ENCODE measurements at regions not wholly inside any gene's neighbourhood (a gene's known extent, or its start where the extent isn't known, plus 50 kb on each side); places are given as distances from the start of the nearest gene placed in this dataset.

DNA sequence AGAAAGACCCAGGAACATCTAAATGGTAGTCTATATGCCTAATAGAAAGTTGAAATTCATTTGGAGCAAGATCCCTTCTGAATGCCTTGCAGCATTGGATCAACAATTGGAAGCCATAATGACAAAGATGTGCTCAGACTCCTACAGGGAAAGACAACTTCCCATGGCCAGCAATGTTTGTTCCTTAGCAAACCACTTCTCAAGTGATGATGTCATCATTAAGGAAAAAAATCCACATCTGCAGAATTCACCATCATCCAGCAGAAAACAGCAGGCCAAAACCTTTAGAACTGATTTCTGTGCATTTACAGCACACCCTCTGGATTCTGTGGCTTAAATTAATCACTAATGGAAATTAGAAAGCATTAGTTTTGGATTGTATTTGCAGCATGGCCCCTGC lies 82.4 kb upstream of the ZIC3 start:
- Mint-ChIP-seq H3K27ac (no peak overlapping the region), H3K27me3 (peaks cover 4 to 6% of the 10 kb centered on the region in 2 donors), H3K4me3 (no peak overlapping the region), H3K4me1 (no peaks in the 10 kb centered on the region), H3K9me3 (peaks cover 1 to 7% of the 10 kb centered on the region in 2 donors), H3K36me3 (no peaks in the 10 kb centered on the region)
- DNase-seq, result no peak
- ATAC-seq (replicated peaks), result no peak

DNA sequence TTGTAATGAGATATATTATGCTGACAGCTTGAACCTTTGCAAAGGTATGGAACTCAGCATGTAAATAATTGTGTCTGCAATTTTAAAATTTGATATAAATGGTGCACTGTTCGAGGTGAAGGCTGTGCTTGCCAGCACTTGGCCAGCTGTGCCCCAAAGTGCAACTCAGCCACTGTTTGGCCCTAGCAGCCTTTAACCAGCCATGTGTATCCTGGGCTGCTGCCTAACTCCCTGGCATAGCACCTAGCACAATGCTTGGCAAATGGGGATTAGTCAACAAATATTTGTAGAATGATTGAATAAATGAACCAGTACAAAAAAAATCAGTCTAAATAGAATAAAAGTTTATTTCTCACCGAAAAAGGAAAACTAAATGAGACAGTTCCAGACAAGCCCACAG lies 83.8 kb upstream of the ZIC3 start:
- Mint-ChIP-seq H3K9me3 (peaks cover 1 to 7% of the 10 kb centered on the region in 2 donors), H3K27ac (no peak overlapping the region), H3K4me3 (no peak overlapping the region), H3K36me3 (no peaks in the 10 kb centered on the region), H3K4me1 (no peaks in the 10 kb centered on the region), H3K27me3 (peaks cover 4 to 6% of the 10 kb centered on the region in 2 donors)
- DNase-seq, result no peak
- ATAC-seq (replicated peaks), result no peak

DNA sequence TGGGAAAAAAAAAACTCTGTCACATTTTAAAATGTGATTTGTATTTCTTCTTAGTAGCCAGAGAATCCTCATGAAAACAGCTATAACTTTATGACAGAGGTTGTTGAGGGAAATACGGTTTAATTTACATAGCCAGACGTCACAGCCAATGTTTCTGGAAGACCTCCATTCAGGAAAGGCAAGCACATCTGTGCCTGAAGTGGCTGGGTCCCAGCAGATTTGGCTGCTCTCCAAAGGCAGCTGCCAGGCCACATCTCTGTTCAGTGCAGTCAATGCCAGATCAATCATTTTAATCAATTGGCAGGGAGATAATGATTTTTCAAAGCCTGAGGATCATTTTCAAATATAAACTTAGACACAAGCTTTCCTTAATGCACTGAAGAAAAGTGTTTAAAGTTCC lies 86.5 kb upstream of the ZIC3 start:
- DNase-seq, result no peak
- no peaks in the 10 kb centered on the region for H3K36me3 Mint-ChIP-seq
- H3K4me1 Mint-ChIP-seq, result no peaks in the 10 kb centered on the region
- no peak for ATAC-seq (replicated peaks)
- H3K27me3 Mint-ChIP-seq, result peaks cover 0 to under 1% of the 10 kb centered on the region in 2 donors
- H3K27ac Mint-ChIP-seq, result no peak overlapping the region
- H3K9me3 Mint-ChIP-seq, result no peaks in the 10 kb centered on the region
- H3K4me3 Mint-ChIP-seq, result no peak overlapping the region

DNA sequence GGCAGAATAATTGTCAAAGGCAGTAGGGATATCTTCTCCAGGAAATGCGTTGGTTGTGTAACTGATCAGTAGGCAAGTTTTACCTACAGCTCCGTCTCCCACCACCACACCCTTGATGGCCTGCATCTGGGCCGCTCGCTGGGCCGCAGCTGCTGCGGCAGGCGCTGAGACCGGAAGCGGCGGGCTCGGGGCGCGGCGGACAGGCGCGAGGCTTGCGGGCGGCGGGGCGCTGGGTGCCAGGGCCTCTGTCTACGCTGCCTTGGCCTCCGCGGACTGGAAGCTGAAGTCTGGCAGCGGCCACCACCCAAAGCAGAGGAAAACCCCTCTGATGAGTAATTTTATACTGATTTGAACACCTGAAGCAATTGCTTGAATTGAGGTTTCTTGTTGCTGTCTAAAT lies 124.2 kb upstream of the ZIC3 start:
- Mint-ChIP-seq H3K4me1 (no peaks in the 10 kb centered on the region), H3K4me3 (no peak overlapping the region), H3K27me3 (no peaks in the 10 kb centered on the region), H3K27ac (no peak overlapping the region), H3K36me3 (no peaks in the 10 kb centered on the region), H3K9me3 (peaks cover 4% of the 10 kb centered on the region in 2 donors)
- no peak for ATAC-seq (replicated peaks)
- no peak for DNase-seq

DNA sequence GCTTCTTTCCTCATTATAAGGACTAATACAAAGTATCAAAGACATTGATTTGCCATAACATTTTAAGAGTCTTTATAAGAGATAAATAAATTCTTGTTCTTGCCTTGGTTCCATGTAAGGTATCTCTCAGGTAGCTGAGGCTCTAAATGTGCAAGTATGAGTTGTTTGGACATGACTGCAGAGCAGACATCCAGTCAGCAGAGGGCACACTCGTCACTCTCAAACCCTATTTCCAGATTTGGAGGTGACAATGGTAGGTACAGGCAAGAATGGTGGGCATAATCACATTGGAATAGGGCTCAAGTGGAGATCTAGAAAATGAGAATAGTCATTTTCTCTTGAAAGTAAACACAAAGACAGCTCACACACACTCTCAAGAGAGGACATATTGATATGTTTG lies 133.3 kb upstream of the ZIC3 start:
- no peak overlapping the region for H3K27ac Mint-ChIP-seq
- H3K4me1 Mint-ChIP-seq, result peaks cover 2 to 6% of the 10 kb centered on the region in 2 donors

DNA sequence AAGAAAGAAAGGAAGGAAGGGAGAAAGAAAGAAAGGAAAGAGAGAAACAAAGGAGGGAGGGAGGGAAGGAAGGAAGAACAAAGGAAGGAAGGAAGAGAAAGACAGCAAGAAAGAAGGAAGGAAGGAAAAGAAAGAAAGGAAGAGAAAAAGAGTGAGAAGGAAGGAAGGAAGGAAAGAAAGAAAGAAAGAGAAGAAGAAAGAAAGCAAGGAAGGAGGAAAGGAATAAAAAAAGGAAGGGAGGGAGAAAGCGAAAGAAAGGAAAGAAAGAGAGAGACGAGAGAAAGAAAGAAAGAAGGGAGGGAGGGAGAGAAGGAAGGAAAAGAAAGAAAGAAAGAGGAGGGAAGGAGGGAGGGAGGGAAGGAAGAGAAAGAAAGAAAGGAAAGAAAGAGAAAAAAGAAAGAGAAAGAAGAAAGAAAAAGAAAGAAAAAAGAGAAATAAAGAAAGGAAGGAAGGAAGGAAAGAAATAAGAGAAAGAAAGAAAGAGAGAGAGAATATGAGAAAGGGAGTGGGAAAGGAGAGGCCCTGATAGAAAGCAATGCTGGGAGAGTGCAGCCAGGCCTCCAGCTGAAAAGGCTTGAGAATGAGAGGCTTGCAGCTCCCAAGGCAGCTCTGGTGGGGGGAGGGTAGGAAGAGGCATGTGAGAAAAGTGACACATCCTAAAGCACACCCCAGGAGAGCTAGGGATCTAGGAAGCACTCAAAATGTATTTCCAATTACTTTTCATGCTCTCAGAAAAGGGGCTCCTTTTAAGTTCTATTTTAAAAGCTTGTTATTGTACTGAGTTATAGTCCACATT lies 134.0 kb upstream of the ZIC3 start:
- no peak for ATAC-seq (replicated peaks)
- DNase-seq, result no peak
- Mint-ChIP-seq H3K27me3 (peaks cover 32 to 34% of the 10 kb centered on the region in 2 donors), H3K9me3 (peaks cover 5 to 7% of the 10 kb centered on the region in 2 donors), H3K4me3 (no peak overlapping the region), H3K36me3 (no peaks in the 10 kb centered on the region), H3K4me1 (peaks cover 3 to 12% of the 10 kb centered on the region in 2 donors), H3K27ac (no peak overlapping the region)

More for the DNA sequence above, 133.3 kb upstream of the ZIC3 start:
- Mint-ChIP-seq H3K36me3 (no peaks in the 10 kb centered on the region), H3K9me3 (peaks cover 5 to 11% of the 10 kb centered on the region in 2 donors), H3K27me3 (peaks cover 29 to 32% of the 10 kb centered on the region in 2 donors), H3K4me3 (no peak overlapping the region)
- ATAC-seq (replicated peaks), result no peak
- DNase-seq, result no peak

DNA sequence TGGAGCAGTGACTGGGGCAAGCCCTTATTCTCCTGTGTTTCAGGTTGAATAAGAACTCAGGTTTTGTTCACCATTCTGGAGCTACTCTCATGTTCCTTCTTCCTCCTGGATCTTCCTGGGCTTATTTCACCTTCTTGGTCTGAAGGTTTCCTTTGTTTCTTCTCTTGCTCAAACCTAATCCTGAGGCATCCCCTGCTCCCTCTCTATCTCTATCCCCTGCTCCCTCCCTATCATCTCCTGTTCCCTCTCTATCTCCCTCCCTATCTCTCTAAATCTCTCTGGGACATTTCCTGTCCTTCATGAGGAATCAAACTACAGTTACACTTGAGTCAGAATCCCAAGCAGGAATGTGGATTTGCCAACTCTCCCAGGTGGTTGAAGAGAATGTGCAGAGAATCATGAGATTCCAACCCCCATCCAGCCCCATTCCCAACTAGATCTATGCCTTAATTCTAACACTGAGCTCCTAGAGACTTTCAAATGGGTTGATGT lies 134.9 kb upstream of the ZIC3 start:
- peaks cover 5 to 12% of the 10 kb centered on the region in 2 donors for H3K4me1 Mint-ChIP-seq
- peaks cover 35 to 37% of the 10 kb centered on the region in 2 donors for H3K27me3 Mint-ChIP-seq
- DNase-seq (no peak), ATAC-seq (replicated peaks) (no peak)
- no peaks in the 10 kb centered on the region for H3K36me3 Mint-ChIP-seq
- no peak overlapping the region for H3K4me3 Mint-ChIP-seq
- H3K27ac Mint-ChIP-seq, result no peak overlapping the region
- peaks cover 1 to 3% of the 10 kb centered on the region in 2 donors for H3K9me3 Mint-ChIP-seq

DNA sequence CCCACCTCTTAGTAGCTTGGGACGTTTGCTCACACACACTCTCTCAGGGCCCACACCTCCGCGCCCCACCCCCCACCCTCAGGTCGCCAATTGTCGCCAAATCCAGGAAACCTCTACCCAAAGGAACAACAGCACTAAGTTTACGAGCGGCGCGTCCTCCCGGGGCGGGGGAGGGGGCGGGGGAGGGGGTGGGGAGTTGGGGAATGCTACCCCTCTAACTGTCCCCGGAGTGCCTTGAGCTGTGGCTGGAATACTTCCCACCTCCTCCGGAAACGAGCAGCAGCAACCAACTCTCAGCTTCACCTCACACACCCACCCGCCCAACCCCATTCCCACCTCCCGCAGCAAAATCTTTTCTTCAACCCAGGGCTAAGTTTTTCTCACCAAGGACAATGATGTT lies 135.6 kb upstream of the ZIC3 start:
- Mint-ChIP-seq H3K27ac (no peak overlapping the region), H3K9me3 (no peaks in the 10 kb centered on the region), H3K36me3 (no peaks in the 10 kb centered on the region), H3K4me3 (no peak overlapping the region), H3K27me3 (peaks cover 39 to 45% of the 10 kb centered on the region in 2 donors), H3K4me1 (peaks cover 5 to 12% of the 10 kb centered on the region in 2 donors)
- DNase-seq, result no peak
- no peak for ATAC-seq (replicated peaks)

DNA sequence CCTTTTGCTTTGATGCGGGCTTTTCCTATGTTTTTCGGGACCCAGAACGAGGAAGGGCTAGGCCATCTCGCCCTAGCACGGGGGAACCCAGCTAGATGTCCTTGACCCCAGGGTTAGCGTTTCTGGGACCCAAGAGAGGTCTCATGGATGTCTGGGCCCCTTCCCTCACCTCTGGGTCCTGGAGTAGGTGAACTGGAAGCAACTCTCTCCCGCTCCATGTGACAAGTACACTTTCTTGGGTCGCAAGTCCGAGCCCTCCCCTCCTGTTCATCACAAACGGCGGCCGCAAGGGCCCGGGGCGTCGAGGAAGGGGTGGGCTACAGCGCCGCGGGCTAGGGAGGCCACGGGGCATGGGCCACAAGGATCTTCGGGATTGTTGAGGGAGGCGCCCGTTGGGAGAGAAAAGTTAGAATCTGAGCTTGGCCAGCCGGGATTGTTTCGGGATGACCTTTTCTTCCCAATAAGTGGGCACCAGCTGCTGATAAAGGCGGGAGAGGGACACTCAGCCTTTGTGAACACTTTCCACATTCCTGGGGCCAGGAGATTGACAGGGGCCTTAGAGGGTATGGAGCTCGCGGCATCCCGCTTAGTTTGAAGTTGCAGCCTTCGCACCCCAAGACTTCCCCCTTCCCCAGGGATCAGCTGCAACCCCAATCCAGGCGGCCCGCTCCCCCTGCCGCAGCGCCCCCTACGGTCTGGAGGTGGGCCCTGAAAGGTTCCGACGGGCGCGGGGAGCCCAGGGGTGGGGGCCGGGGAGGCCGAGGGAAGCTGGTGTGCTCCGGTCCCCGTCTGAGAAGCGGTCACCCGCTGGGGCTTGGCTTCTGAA lies 136.9 kb upstream of the ZIC3 start:
- H3K4me3 Mint-ChIP-seq, result peak overlapping the region in 1 of 2 donors; percentile 82

DNA sequence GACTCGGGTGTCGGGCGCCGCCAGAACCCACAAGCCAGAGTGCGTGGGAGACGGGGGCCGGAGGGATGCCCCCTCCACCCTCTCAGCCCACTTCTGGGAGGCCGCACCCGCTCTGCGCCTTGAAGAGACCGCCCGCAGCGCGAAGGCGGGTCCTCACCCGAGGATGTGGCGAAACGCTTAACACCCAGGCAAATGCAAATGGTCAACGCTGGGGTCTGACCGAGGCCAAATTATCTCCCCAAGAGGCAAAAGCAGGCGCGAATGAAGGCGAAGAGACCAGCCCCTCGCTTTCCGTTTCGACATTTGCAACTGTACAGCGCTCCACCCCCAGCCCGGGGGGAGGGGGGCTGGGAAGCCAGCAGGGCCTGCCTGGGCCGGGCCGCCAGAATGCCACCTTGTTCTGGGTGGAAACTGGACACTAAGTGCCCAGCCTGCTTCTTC lies 137.7 kb upstream of the ZIC3 start:
- Mint-ChIP-seq H3K4me1 (peaks cover 5 to 12% of the 10 kb centered on the region in 2 donors), H3K9me3 (no peaks in the 10 kb centered on the region), H3K27me3 (peaks cover 45 to 52% of the 10 kb centered on the region in 2 donors), H3K4me3 (peak overlapping the region; percentile 71 to 82), H3K27ac (peak overlapping the region; percentile 31), H3K36me3 (no peaks in the 10 kb centered on the region)
- ATAC-seq (replicated peaks) (no peak), DNase-seq (no peak)

More for the DNA sequence above, 136.9 kb upstream of the ZIC3 start:
- DNase-seq (no peak), ATAC-seq (replicated peaks) (no peak)
- H3K4me1 Mint-ChIP-seq, result peaks cover 5 to 12% of the 10 kb centered on the region in 2 donors
- H3K27me3 Mint-ChIP-seq, result peaks cover 46 to 52% of the 10 kb centered on the region in 2 donors
- no peaks in the 10 kb centered on the region for H3K9me3 Mint-ChIP-seq
- H3K36me3 Mint-ChIP-seq, result no peaks in the 10 kb centered on the region
- no peak overlapping the region for H3K27ac Mint-ChIP-seq

DNA sequence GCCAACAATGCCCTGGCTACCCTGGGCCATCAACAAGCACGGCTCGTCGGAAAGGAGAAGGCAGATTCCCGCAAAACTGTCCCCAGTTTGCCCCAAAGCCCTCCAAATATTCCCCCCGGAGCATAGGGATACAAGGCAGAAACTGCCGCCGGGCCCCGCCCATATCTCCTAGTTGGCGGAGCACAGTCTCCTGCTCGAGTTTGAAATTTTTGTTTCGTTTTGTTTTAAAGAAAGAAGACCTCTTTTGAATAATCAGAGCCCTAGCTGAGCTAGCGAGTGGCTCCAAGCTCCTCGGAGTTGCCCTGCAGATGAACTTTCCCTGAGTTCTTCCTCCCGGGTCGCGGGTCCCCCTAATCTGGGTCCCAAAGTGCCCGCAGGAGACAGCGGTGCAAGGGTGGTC lies 138.1 kb upstream of the ZIC3 start:
- peak overlapping the region; percentile 31 for H3K27ac Mint-ChIP-seq
- no peak for DNase-seq
- H3K4me3 Mint-ChIP-seq, result peak overlapping the region; percentile 71 to 82
- peaks cover 5 to 12% of the 10 kb centered on the region in 2 donors for H3K4me1 Mint-ChIP-seq
- no peak for ATAC-seq (replicated peaks)
- no peaks in the 10 kb centered on the region for H3K36me3 Mint-ChIP-seq
- H3K27me3 Mint-ChIP-seq, result peaks cover 41 to 49% of the 10 kb centered on the region in 2 donors
- H3K9me3 Mint-ChIP-seq, result no peaks in the 10 kb centered on the region

DNA sequence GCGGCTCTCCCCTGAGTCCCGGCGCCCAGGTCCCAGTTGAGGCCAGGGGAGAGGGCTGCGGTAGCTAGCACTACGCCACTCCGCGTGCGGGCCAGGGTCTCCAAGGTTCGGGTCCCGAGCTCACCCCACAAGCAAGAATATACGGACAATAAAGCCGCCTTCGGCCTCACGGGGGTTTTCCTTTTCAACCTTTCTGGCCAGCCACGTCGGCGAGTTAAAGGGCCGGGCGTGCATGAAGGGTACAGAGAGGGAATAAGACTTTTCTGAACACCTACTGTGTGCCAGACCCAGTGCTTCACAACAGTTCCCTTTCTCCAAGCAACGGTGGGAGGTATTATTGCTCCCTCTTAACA lies 138.5 kb upstream of the ZIC3 start:
- peak overlapping the region; percentile 71 to 82 for H3K4me3 Mint-ChIP-seq
- peaks cover 39 to 45% of the 10 kb centered on the region in 2 donors for H3K27me3 Mint-ChIP-seq
- ATAC-seq (replicated peaks) (no peak), DNase-seq (no peak)
- peak overlapping the region; percentile 14 for H3K27ac Mint-ChIP-seq
- no peaks in the 10 kb centered on the region for H3K36me3 Mint-ChIP-seq
- no peaks in the 10 kb centered on the region for H3K9me3 Mint-ChIP-seq
- peaks cover 5 to 12% of the 10 kb centered on the region in 2 donors for H3K4me1 Mint-ChIP-seq

DNA sequence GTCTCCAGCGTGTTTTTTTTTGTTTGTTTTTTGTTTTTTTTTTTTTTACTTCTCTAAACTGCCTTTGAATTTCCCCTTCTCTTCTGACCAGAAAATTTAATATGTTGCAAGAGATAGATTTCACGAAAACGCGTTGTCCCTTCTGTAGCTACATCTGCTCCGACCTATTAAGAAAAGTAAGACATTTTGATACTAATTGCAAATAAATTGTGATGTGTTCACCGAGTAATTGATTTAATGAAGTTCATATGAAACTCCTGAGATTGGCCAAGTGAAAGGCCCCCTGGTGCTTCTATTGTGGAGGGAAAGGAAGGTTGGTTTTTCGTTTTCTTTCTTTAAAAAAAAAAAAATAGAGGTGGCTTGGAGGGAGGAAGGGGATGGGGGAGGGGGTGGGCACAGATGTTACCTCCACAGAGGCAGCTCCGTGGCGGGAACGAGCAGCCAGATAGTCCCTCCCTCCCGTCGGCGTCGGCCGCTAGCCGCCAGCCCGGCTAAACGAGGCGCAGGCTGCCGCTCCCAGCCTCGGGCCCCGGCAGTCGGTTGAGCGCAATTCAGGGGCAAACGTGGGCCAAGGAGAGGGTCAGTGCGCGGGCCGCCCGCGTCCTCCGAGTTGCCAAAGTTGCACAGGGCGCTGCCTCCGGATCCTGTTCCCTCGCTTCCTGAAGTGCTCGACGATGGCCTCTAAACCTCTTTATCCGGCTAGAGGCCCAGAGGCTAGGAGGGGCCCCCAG lies 139.1 kb upstream of the ZIC3 start:
- Mint-ChIP-seq H3K4me1 (peaks cover 5 to 12% of the 10 kb centered on the region in 2 donors), H3K9me3 (no peaks in the 10 kb centered on the region), H3K4me3 (peak overlapping the region; percentile 39 to 82), H3K27me3 (peaks cover 36 to 42% of the 10 kb centered on the region in 2 donors), H3K27ac (peak overlapping the region; percentile 14), H3K36me3 (no peaks in the 10 kb centered on the region)
- ATAC-seq (replicated peaks) (no peak), DNase-seq (no peak)

DNA sequence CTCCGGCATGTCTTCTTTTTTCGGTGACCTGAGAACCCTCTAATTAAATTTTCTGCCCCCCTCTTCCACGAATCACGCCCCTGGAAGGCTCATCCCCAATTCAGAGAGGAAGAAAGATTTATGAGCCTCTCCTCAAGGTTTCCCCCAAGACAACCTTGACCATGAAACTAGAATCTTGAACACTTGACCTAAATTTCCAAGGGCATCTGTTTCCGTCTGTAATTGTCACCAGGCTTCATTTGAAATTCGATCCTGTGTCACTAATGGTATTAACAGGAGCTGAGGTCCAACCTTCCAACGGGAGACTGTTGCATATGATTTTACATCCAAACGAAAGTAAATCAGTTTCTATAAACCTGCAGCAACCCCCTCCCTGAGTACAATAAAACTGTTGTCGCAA lies 139.9 kb upstream of the ZIC3 start:
- H3K27me3 Mint-ChIP-seq, result peaks cover 28 to 40% of the 10 kb centered on the region in 2 donors
- no peaks in the 10 kb centered on the region for H3K9me3 Mint-ChIP-seq
- no peak overlapping the region for H3K4me3 Mint-ChIP-seq
- H3K36me3 Mint-ChIP-seq, result no peaks in the 10 kb centered on the region
- DNase-seq (no peak), ATAC-seq (replicated peaks) (no peak)
- H3K4me1 Mint-ChIP-seq, result peaks cover 5 to 12% of the 10 kb centered on the region in 2 donors
- H3K27ac Mint-ChIP-seq, result no peak overlapping the region

Data from stimulated activated naive B cell treated with anti-CD40 and anti-IgM and Interleukin-4, amounts not matched to agents 10 μg/mL and 1 μg/mL and 100 μg/mL, for 72 hours (primary cell).